Uterus (tissue), 2 donors: ENCODE measurements at regions not wholly inside any gene's neighbourhood (a gene's known extent, or its start where the extent isn't known, plus 50 kb on each side); places are given as distances from the start of the nearest gene placed in this dataset.

Experiments used
- POLR2A ChIP-seq, 2 donors: fragments of 450-650 bp; IDR thresholded peaks; one replicate each; pipeline ENCODE4 v1.6.1; 2016; ENCODE audit warnings: antibody characterized with exemption in 2 of 2, mild to moderate bottlenecking in 1 of 2, moderate library complexity in 1 of 2
- TF ChIP-seq, protein P1 (sequence below), 4 experiments: fragments of 200-600 bp in 2 of 4; fragments of 450-650 bp in 2 of 4; sonication (generic) in 2 of 4; IDR thresholded peaks; one replicate each; pipeline ENCODE4 v1.5.1; 2016 to 2019; ENCODE audit warnings: antibody characterized with exemption in 4 of 4, mild to moderate bottlenecking in 2 of 4, moderate library complexity in 1 of 4

DNA sequence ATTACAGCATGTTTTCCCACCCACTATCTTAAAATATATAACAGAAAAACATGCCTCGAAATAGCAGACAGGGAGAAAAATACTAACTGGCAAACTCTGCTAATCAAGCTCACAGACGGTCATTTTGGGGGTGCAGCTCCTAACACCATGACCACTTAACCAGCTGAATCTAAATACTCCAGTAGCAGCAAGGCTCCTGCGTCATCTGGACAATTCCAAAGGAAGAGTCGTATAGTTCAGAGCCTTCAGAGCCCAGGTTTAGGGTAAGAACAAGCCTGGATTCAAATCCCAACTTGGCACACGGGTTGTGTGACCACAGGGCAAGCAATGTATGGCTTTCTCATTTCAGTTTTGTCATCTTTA lies 81.3 kb upstream of the COL21A1 start:
- TF ChIP-seq, protein P1, sequence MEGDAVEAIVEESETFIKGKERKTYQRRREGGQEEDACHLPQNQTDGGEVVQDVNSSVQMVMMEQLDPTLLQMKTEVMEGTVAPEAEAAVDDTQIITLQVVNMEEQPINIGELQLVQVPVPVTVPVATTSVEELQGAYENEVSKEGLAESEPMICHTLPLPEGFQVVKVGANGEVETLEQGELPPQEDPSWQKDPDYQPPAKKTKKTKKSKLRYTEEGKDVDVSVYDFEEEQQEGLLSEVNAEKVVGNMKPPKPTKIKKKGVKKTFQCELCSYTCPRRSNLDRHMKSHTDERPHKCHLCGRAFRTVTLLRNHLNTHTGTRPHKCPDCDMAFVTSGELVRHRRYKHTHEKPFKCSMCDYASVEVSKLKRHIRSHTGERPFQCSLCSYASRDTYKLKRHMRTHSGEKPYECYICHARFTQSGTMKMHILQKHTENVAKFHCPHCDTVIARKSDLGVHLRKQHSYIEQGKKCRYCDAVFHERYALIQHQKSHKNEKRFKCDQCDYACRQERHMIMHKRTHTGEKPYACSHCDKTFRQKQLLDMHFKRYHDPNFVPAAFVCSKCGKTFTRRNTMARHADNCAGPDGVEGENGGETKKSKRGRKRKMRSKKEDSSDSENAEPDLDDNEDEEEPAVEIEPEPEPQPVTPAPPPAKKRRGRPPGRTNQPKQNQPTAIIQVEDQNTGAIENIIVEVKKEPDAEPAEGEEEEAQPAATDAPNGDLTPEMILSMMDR (IDR thresholded peaks at IDR 0.05): no peak
- TF ChIP-seq POLR2A (IDR thresholded peaks at IDR 0.05): no peak
